ENCODE measurements at regions not wholly inside any gene's neighbourhood (a gene's known extent, or its start where the extent isn't known, plus 50 kb on each side); places are given as distances from the start of the nearest gene placed in this dataset.

GRCh38 chr3:8359133-8359532 is 142.5 kb upstream of the LMCD1 start:
- no peak for TF ChIP-seq CTCF (IDR thresholded peaks at IDR 0.05)
- ATAC-seq (ENCODE audit: low FRiP score) (no peak), DNase-seq (ENCODE audit: low spot score) (no peak)

DNA sequence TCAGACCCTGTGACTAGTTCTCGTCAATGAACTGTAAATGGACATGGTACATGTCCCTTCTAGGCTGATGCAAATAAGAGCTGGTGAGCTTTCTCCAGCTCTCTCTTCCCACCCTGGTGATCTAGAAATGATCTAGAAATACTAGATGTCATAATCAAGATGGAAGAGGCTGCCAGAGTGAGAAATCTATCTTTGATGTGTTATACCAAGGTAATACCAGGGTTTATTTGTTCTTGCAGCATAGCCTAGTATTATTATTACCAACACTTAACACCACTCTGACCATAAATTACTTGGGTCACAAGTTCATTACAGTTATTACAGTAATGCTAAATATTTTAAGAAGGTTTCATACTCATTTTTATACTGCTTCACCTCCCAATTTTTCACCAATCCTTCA is 138.4 kb upstream of the LMCD1 start:
- ATAC-seq (ENCODE audit: low FRiP score) = no peak
- no peak for TF ChIP-seq CTCF (IDR thresholded peaks at IDR 0.05)

GRCh38 chr3:8365541-8365940 is 136.1 kb upstream of the LMCD1 start:
- no peak for TF ChIP-seq CTCF (IDR thresholded peaks at IDR 0.05)
- DNase-seq (ENCODE audit: low spot score) (no peak), ATAC-seq (ENCODE audit: low FRiP score) (no peak)

More for the DNA sequence above, 138.4 kb upstream of the LMCD1 start:
- no peak for DNase-seq (ENCODE audit: low spot score)

- TF ChIP-seq CTCF (IDR thresholded peaks at IDR 0.05) = no peak
- ATAC-seq (ENCODE audit: low FRiP score) (peak; percentile 45), DNase-seq (ENCODE audit: low spot score) (no peak)
Observed at GRCh38 chr3:8366219-8366810, 135.3 kb upstream of the LMCD1 start.

DNA sequence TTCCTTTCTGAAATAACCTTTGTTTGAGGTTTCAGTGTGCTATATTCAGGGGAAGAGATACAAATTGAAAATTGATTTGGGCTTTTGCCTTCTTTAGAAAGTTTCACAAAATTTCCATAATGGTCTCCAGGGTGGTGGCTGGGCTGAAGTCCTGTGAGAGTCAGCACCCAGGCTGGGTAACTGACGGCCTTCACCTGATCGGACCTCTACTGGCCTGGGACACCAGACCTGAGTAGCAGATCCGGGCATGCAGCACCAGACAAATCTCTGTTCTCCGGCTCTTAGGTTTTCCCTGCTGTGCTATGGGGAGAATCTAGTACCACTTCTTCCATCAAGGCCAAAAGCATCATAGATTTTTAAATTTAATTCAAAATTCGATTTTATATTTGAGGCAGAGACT is 133.0 kb upstream of the LMCD1 start:
- no peak for TF ChIP-seq CTCF (IDR thresholded peaks at IDR 0.05)
- ATAC-seq (ENCODE audit: low FRiP score) (no peak), DNase-seq (ENCODE audit: low spot score) (no peak)

DNA sequence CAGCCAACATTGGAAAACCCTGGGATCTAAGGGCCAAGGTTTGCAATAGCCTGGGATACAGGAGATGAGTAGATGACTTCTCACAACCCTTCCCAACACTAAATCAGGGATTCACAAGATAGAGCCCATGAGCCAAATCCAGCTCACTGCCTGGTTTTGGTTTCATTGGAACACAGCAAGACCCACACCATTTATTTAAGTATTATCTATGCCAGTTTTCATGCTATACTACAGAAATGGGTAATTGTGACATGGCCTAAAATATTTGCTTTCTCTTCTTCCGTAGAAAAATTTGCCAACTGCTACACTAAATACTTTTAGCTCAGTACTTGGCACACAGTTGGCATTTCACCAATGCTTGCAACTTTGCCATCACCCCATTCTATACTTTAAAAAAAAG is 132.0 kb upstream of the LMCD1 start:
- no peak for ATAC-seq (ENCODE audit: low FRiP score)
- no peak for TF ChIP-seq CTCF (IDR thresholded peaks at IDR 0.05)
- no peak for DNase-seq (ENCODE audit: low spot score)

GRCh38 chr3:8371085-8371551 is 130.5 kb upstream of the LMCD1 start:
- ATAC-seq (ENCODE audit: low FRiP score) = peak; percentile 94
- no peak for TF ChIP-seq CTCF (IDR thresholded peaks at IDR 0.05)
- DNase-seq (ENCODE audit: low spot score) = no peak

Data from omental fat pad (tissue), 3 donors.